ENCODE measurements at regions not wholly inside any gene's neighbourhood (a gene's known extent, or its start where the extent isn't known, plus 50 kb on each side); places are given as distances from the start of the nearest gene placed in this dataset.

DNA sequence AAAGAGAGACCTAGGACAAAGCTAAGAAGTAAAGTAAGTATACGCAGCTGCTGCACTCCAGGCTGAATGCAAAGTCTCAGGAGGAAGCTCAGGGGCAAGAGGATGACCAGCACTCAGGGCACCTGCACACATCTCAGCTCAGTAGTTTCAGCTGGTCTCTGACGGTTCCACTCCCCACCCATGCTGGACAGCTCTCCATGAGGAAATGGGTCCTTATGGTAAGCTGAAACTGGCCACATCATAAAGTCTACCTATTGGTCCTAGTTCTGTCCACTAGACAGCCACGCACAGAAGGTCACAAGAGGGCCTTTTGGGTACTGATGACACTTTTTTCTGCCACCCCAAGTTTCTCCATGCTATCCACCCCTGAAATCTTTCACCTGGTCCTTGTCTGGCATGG, 215.3 kb downstream of the TTC32 start:
- Histone ChIP-seq H3K79me2 (ENCODE audit: control insufficient read depth, insufficient read depth, low read length) (no peaks in the 10 kb centered on the region), H3K27me3 (replicated peaks in 1 of 2; ENCODE audit: control insufficient read depth in 2 of 2, insufficient read depth in 2 of 2, low read length in 1 of 2) (no peaks in the 10 kb centered on the region; a peak in 1 of 4 replicates), H3K36me3 (ENCODE audit: control insufficient read depth in 2 of 2, insufficient read depth in 2 of 2, low read length in 1 of 2) (no peaks in the 10 kb centered on the region), H3K4me3 (no peak overlapping the region), H2AFZ (ENCODE audit: control insufficient read depth, low read depth, low read length) (no peak overlapping the region), H3K9me3 (replicated peaks; ENCODE audit: control insufficient read depth, insufficient read depth, low read length) (no peaks in the 10 kb centered on the region), H3K4me1 (ENCODE audit: control insufficient read depth, insufficient read depth, low read length) (no peaks in the 10 kb centered on the region), H3K9ac (ENCODE audit: control insufficient read depth, insufficient read depth, low read length) (no peak overlapping the region), H3K4me2 (ENCODE audit: control insufficient read depth, insufficient read depth) (no peak overlapping the region), H3K27ac (ENCODE audit: control insufficient read depth, insufficient read depth) (no peak overlapping the region), H4K20me1 (ENCODE audit: control insufficient read depth, insufficient read depth) (no peaks in the 10 kb centered on the region)
- 22% methylated on average over 3 of the region's 3 CpGs for WGBS (ENCODE audit: insufficient coverage, insufficient replicate concordance, low lambda C conversion rate, missing lambda C conversion rate)
- ATAC-seq (no peak), DNase-seq (ENCODE audit: low read depth, low spot score) (no peak), FAIRE-seq (no peak)
- SMC1A ChIA-PET (ENCODE audit: uncharacterized antibody, unreplicated experiment), result interaction anchor here (1.0 kb wide), 1 partner anchor 17 kb away, joined by 3 read pairs; no protein-coding TSS in a partner anchor
- CTCF ChIA-PET, result interaction anchor here (0.5 kb wide), 1 partner anchor 23 kb away, joined by 3 read pairs; no protein-coding TSS in a partner anchor
- intact Hi-C loops (cut with micrococcal nuclease; ENCODE audit: unreplicated experiment) (loop anchor here (5.0 kb wide), 1 partner anchor 176 kb away; no protein-coding TSS in a partner anchor), in situ Hi-C loops (cut with MboI) (no loop called here)
- POLR2A ChIA-PET, result no interaction called here
- RAD21 ChIA-PET (ENCODE audit: unreplicated experiment), result no interaction called here
- no TSS peak for BruUV-seq (replicated peaks)
- no peak for TF ChIP-seq BCL11A (IDR thresholded peaks at IDR 0.05; ENCODE audit: low read depth, low read length)
- TF ChIP-seq, protein P1, sequence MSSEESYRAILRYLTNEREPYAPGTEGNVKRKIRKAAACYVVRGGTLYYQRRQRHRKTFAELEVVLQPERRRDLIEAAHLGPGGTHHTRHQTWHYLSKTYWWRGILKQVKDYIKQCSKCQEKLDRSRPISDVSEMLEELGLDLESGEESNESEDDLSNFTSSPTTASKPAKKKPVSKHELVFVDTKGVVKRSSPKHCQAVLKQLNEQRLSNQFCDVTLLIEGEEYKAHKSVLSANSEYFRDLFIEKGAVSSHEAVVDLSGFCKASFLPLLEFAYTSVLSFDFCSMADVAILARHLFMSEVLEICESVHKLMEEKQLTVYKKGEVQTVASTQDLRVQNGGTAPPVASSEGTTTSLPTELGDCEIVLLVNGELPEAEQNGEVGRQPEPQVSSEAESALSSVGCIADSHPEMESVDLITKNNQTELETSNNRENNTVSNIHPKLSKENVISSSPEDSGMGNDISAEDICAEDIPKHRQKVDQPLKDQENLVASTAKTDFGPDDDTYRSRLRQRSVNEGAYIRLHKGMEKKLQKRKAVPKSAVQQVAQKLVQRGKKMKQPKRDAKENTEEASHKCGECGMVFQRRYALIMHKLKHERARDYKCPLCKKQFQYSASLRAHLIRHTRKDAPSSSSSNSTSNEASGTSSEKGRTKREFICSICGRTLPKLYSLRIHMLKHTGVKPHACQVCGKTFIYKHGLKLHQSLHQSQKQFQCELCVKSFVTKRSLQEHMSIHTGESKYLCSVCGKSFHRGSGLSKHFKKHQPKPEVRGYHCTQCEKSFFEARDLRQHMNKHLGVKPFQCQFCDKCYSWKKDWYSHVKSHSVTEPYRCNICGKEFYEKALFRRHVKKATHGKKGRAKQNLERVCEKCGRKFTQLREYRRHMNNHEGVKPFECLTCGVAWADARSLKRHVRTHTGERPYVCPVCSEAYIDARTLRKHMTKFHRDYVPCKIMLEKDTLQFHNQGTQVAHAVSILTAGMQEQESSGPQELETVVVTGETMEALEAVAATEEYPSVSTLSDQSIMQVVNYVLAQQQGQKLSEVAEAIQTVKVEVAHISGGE (CRISPR knock-in tag; IDR thresholded peaks at IDR 0.05), result no peak
- no peak for TF ChIP-seq ESRRA (IDR thresholded peaks at IDR 0.05; ENCODE audit: low read length)
- TF ChIP-seq, protein P2, sequence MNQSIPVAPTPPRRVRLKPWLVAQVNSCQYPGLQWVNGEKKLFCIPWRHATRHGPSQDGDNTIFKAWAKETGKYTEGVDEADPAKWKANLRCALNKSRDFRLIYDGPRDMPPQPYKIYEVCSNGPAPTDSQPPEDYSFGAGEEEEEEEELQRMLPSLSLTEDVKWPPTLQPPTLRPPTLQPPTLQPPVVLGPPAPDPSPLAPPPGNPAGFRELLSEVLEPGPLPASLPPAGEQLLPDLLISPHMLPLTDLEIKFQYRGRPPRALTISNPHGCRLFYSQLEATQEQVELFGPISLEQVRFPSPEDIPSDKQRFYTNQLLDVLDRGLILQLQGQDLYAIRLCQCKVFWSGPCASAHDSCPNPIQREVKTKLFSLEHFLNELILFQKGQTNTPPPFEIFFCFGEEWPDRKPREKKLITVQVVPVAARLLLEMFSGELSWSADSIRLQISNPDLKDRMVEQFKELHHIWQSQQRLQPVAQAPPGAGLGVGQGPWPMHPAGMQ (IDR thresholded peaks at IDR 0.05; ENCODE audit: borderline replicate concordance), result no peak
- TF ChIP-seq EGR1 (IDR thresholded peaks at IDR 0.05; ENCODE audit: borderline replicate concordance in 1 of 2, low read depth in 2 of 2, low read length in 2 of 2), result no peak
- TF ChIP-seq HCFC1 (IDR thresholded peaks at IDR 0.05; ENCODE audit: low read length), result no peak
- no peak for TF ChIP-seq CREB1 (IDR thresholded peaks at IDR 0.05; ENCODE audit: low read depth)
- TF ChIP-seq NFYB (IDR thresholded peaks at IDR 0.05; ENCODE audit: insufficient read depth, low read depth, low read length), result no peak
- no peak for TF ChIP-seq GATAD2B (conservative IDR thresholded peaks at IDR 0.05; ENCODE audit: low read depth)
- TF ChIP-seq POLR2AphosphoS5 (IDR thresholded peaks at IDR 0.05; ENCODE audit: low read length), result no peak
- no peak for TF ChIP-seq HDAC6 (IDR thresholded peaks at IDR 0.05; ENCODE audit: unreplicated experiment)
- TF ChIP-seq, protein P3, sequence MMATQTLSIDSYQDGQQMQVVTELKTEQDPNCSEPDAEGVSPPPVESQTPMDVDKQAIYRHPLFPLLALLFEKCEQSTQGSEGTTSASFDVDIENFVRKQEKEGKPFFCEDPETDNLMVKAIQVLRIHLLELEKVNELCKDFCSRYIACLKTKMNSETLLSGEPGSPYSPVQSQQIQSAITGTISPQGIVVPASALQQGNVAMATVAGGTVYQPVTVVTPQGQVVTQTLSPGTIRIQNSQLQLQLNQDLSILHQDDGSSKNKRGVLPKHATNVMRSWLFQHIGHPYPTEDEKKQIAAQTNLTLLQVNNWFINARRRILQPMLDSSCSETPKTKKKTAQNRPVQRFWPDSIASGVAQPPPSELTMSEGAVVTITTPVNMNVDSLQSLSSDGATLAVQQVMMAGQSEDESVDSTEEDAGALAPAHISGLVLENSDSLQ (IDR thresholded peaks at IDR 0.05), result no peak
- no peak for TF ChIP-seq ZBED1 (IDR thresholded peaks at IDR 0.05; ENCODE audit: borderline replicate concordance)
- TF ChIP-seq, protein P4, sequence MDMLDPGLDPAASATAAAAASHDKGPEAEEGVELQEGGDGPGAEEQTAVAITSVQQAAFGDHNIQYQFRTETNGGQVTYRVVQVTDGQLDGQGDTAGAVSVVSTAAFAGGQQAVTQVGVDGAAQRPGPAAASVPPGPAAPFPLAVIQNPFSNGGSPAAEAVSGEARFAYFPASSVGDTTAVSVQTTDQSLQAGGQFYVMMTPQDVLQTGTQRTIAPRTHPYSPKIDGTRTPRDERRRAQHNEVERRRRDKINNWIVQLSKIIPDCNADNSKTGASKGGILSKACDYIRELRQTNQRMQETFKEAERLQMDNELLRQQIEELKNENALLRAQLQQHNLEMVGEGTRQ (IDR thresholded peaks at IDR 0.05; ENCODE audit: borderline replicate concordance, low read depth, low read length), result no peak
- TF ChIP-seq, protein P5, sequence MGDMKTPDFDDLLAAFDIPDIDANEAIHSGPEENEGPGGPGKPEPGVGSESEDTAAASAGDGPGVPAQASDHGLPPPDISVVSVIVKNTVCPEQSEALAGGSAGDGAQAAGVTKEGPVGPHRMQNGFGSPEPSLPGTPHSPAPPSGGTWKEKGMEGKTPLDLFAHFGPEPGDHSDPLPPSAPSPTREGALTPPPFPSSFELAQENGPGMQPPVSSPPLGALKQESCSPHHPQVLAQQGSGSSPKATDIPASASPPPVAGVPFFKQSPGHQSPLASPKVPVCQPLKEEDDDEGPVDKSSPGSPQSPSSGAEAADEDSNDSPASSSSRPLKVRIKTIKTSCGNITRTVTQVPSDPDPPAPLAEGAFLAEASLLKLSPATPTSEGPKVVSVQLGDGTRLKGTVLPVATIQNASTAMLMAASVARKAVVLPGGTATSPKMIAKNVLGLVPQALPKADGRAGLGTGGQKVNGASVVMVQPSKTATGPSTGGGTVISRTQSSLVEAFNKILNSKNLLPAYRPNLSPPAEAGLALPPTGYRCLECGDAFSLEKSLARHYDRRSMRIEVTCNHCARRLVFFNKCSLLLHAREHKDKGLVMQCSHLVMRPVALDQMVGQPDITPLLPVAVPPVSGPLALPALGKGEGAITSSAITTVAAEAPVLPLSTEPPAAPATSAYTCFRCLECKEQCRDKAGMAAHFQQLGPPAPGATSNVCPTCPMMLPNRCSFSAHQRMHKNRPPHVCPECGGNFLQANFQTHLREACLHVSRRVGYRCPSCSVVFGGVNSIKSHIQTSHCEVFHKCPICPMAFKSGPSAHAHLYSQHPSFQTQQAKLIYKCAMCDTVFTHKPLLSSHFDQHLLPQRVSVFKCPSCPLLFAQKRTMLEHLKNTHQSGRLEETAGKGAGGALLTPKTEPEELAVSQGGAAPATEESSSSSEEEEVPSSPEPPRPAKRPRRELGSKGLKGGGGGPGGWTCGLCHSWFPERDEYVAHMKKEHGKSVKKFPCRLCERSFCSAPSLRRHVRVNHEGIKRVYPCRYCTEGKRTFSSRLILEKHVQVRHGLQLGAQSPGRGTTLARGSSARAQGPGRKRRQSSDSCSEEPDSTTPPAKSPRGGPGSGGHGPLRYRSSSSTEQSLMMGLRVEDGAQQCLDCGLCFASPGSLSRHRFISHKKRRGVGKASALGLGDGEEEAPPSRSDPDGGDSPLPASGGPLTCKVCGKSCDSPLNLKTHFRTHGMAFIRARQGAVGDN (IDR thresholded peaks at IDR 0.05), result no peak

Data from GM12878 (cell line).